IMR-90 (cell line): ENCODE measurements at regions not wholly inside any gene's neighbourhood (a gene's known extent, or its start where the extent isn't known, plus 50 kb on each side); places are given as distances from the start of the nearest gene placed in this dataset.

Source experiments
- ATAC-seq: fragments of 200-7000 bp; cut with Tn5 transposase; 2 replicates; pipeline ENCODE4 v1.9.1; 2020; ENCODE audit warnings: low read depth, mild to moderate bottlenecking, moderate library complexity
- BruUV-seq: library from RNA; stranded (reverse); fragments of 400-500 nt; replicated peaks from 2 replicates; lab custom pipeline; 2021; lab: Mats Ljungman, UMichigan
- CTCF ChIA-PET: fragments of 300-600 bp; formaldehyde crosslinking; extraction: SDS; loops from one replicate; lab custom pipeline; 2021; ENCODE audit warnings: antibody characterized with exemption; lab: Yijun Ruan, JAX
- POLR2A ChIA-PET: fragments of 300-600 bp; sonication (Branson Sonifier 250); formaldehyde crosslinking; loops from one replicate; lab custom pipeline; 2022; ENCODE audit warnings: antibody characterized with exemption; ENCODE audit not compliant: unreplicated experiment; lab: Charles Lee
- DNase-seq: peaks from one replicate; pipeline ENCODE4 v3.0.0; 2013
- H2AFZ ChIP-seq: replicated peaks from 2 replicates; pipeline ENCODE3; 2013; ENCODE audit warnings: low read length, mild to moderate bottlenecking; ENCODE audit not compliant: poor library complexity
- H2AK5ac ChIP-seq: 2 replicates; pipeline ENCODE4 v1.6.1; 2013; ENCODE audit warnings: low read depth, low read length, inconsistent platforms
- H2AK9ac ChIP-seq: replicated peaks from 2 replicates; pipeline ENCODE3; 2013; ENCODE audit warnings: mild to moderate bottlenecking, low read depth, low read length, moderate library complexity; ENCODE audit not compliant: poor library complexity
- H2BK120ac ChIP-seq: 2 replicates; pipeline ENCODE4 v1.6.1; 2013; ENCODE audit warnings: low read depth, low read length, inconsistent platforms
- H2BK15ac ChIP-seq: 3 replicates; pipeline ENCODE4 v1.6.1; 2013; ENCODE audit warnings: low read depth, low read length, inconsistent platforms
- H2BK20ac ChIP-seq: 2 replicates; pipeline ENCODE4 v1.6.1; 2013; ENCODE audit warnings: low read depth, mild to moderate bottlenecking, inconsistent platforms, low read length, moderate library complexity
- H2BK5ac ChIP-seq: 2 replicates; pipeline ENCODE4 v1.6.1; 2013; ENCODE audit warnings: mild to moderate bottlenecking, low read depth, low read length, inconsistent platforms; ENCODE audit not compliant: poor library complexity, severe bottlenecking
- H3K14ac ChIP-seq: replicated peaks from 2 replicates; pipeline ENCODE4 v1.6.1; 2013; ENCODE audit warnings: low read depth, low read length, inconsistent platforms
- H3K18ac ChIP-seq: 2 replicates; pipeline ENCODE4 v1.6.1; 2013; ENCODE audit warnings: low read depth, low read length, control low read depth
- H3K23ac ChIP-seq: 2 replicates; pipeline ENCODE4 v1.6.1; 2013; ENCODE audit warnings: low read depth, low read length, inconsistent platforms
- H3K27ac ChIP-seq: 2 replicates; pipeline ENCODE4 v1.5.1; 2013; ENCODE audit warnings: mild to moderate bottlenecking, control low read depth, low read length; ENCODE audit not compliant: insufficient read depth
- H3K27me3 ChIP-seq: 2 replicates; pipeline ENCODE4 v1.6.1; 2013; ENCODE audit warnings: low read length; ENCODE audit not compliant: control insufficient read depth, insufficient read depth
- H3K36me3 ChIP-seq: 2 replicates; pipeline ENCODE4 v1.6.1; 2013; ENCODE audit warnings: low read length, mixed read lengths; ENCODE audit not compliant: control insufficient read depth, insufficient read depth
- H3K4ac ChIP-seq: 2 replicates; pipeline ENCODE4 v1.6.1; 2013; ENCODE audit warnings: low read depth, low read length, inconsistent platforms
- H3K4me1 ChIP-seq: 2 replicates; pipeline ENCODE4 v1.6.1; 2013; ENCODE audit warnings: low read length, mixed read lengths; ENCODE audit not compliant: control insufficient read depth, insufficient read depth
- H3K4me2 ChIP-seq: 2 replicates; pipeline ENCODE4 v1.6.1; 2013; ENCODE audit warnings: low read depth, mild to moderate bottlenecking, control low read depth, low read length, moderate library complexity
- H3K4me3 ChIP-seq: 2 replicates; pipeline ENCODE4 v1.5.1; 2013; ENCODE audit warnings: low read depth, mild to moderate bottlenecking, control low read depth, low read length, moderate library complexity; ENCODE audit not compliant: insufficient read depth
- H3K56ac ChIP-seq: 2 replicates; pipeline ENCODE4 v1.6.1; 2013; ENCODE audit warnings: low read length, inconsistent platforms; ENCODE audit not compliant: insufficient read depth; ENCODE audit errors: extremely low read depth
- H3K79me1 ChIP-seq, 2 experiments: 2 replicates each; pipeline ENCODE4 v1.6.1; 2013; ENCODE audit warnings: low read length in 2 of 2, inconsistent platforms in 1 of 2, low read depth in 1 of 2
- H3K9ac ChIP-seq: 2 replicates; pipeline ENCODE4 v1.6.1; 2013; ENCODE audit warnings: low read depth, low read length, control low read depth
- H3K9me1 ChIP-seq: 2 replicates; pipeline ENCODE4 v1.6.1; 2013; ENCODE audit warnings: low read length, inconsistent platforms; ENCODE audit not compliant: insufficient read depth
- H3K9me3 ChIP-seq: 2 replicates; pipeline ENCODE4 v1.6.1; 2013; ENCODE audit warnings: low read length; ENCODE audit not compliant: control insufficient read depth, insufficient read depth
- H4K20me1 ChIP-seq: 2 replicates; pipeline ENCODE4 v1.6.1; 2013; ENCODE audit warnings: low read length, inconsistent platforms; ENCODE audit not compliant: insufficient read depth
- H4K5ac ChIP-seq: 2 replicates; pipeline ENCODE4 v1.6.1; 2013; ENCODE audit warnings: mild to moderate bottlenecking, low read depth, low read length, control low read depth
- H4K8ac ChIP-seq, 2 experiments: 2 replicates each; pipeline ENCODE4 v1.6.1; 2013; ENCODE audit warnings: low read depth in 2 of 2, low read length in 2 of 2, control low read depth in 1 of 2, inconsistent platforms in 1 of 2
- H4K91ac ChIP-seq: 2 replicates; pipeline ENCODE4 v1.6.1; 2013; ENCODE audit warnings: low read depth, low read length, inconsistent platforms; ENCODE audit not compliant: insufficient read depth
- CEBPB ChIP-seq: IDR thresholded peaks from 2 replicates; pipeline ENCODE4 v1.6.1; 2012; ENCODE audit warnings: low read depth, low read length, improper control_type of control experiment
- CHD1 ChIP-seq: IDR thresholded peaks from 2 replicates; pipeline ENCODE4 v1.6.1; 2012; ENCODE audit warnings: low read depth, low read length, improper control_type of control experiment
- FOS ChIP-seq: fragments of 150-350 bp; IDR thresholded peaks from 2 replicates; pipeline ENCODE4 v1.6.1; 2016; ENCODE audit warnings: low read depth, low read length
- MAFK ChIP-seq: IDR thresholded peaks from 2 replicates; pipeline ENCODE4 v1.6.1; 2012; ENCODE audit warnings: low read depth, low read length, improper control_type of control experiment
- MXI1 ChIP-seq: IDR thresholded peaks from 2 replicates; pipeline ENCODE4 v1.6.1; 2012; ENCODE audit warnings: low read depth, mild to moderate bottlenecking, low read length, moderate library complexity, borderline replicate concordance
- NFE2L2 ChIP-seq: fragments of 150-350 bp; IDR thresholded peaks from 2 replicates; pipeline ENCODE4 v1.6.1; 2016; ENCODE audit warnings: low read depth, mild to moderate bottlenecking, low read length
- POLR2A ChIP-seq: IDR thresholded peaks from 2 replicates; pipeline ENCODE4 v1.6.1; 2012; ENCODE audit warnings: mild to moderate bottlenecking, low read depth, low read length
- RAD21 ChIP-seq: IDR thresholded peaks from 2 replicates; pipeline ENCODE4 v1.6.1; 2012; ENCODE audit warnings: low read length, improper control_type of control experiment
- RFX5 ChIP-seq: IDR thresholded peaks from 2 replicates; pipeline ENCODE4 v1.8.0; 2012; ENCODE audit warnings: low read depth, mild to moderate bottlenecking, low read length, moderate library complexity
- SMC3 ChIP-seq: fragments of 150-350 bp; IDR thresholded peaks from 2 replicates; pipeline ENCODE4 v1.6.1; 2016; ENCODE audit warnings: low read depth, mild to moderate bottlenecking, antibody characterized with exemption, low read length, moderate library complexity
- dilution Hi-C: fragments of 300-500 bp; cut with HindIII; formaldehyde crosslinking; loops from one replicate; pipeline ENCODE4 v1.14.3; 2018; ENCODE audit warnings: low sequenced_read_pairs; ENCODE audit not compliant: unreplicated experiment
- in situ Hi-C: fragments of 300-500 bp; cut with MboI; formaldehyde crosslinking; loops from 3 replicates; pipeline ENCODE4 v1.14.3; 2019; ENCODE audit warnings: low sequenced_read_pairs, inconsistent platforms, mixed read lengths
- intact Hi-C: fragments of 100-400 bp; cut with micrococcal nuclease; formaldehyde crosslinking; loops from 2 replicates; pipeline ENCODE4 v1.10.0; 2022
- TF ChIP-seq, protein P1 (sequence below): conservative IDR thresholded peaks from 2 replicates; pipeline ENCODE4 v1.5.1; 2012; ENCODE audit warnings: mild to moderate bottlenecking, low read depth, low read length, improper control_type of control experiment
- TF ChIP-seq, protein P2 (sequence below): fragments of 150-350 bp; IDR thresholded peaks from 2 replicates; pipeline ENCODE4 v1.6.1; 2017; ENCODE audit warnings: mild to moderate bottlenecking, antibody characterized with exemption, low read length, low read depth

DNA sequence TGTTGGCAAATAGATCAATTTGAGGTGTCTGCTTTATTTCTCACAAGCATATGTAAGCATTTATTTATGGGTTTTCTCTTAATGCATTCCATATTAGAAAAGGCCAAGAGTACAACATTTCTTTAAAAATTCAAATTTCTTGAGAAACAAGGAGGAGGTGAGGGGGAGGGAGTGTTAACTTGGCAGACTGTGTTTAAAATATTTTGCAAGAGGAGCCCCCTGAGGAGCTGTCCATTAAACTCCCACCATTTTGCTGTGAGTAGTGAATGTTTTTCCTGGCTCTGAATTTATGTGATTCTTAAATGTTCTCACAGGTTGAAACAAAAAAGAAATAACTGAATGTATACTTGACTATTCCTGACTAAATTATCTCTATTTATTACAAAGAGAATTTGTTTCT lies 363.8 kb downstream of the PTPRC start:
- ChIA-PET POLR2A (no interaction called here), CTCF (no interaction called here)
- H2BK15ac ChIP-seq: no peak overlapping the region
- dilution Hi-C loops (no loop called here), in situ Hi-C loops (no loop called here), intact Hi-C loops (no loop called here)
- no peaks in the 10 kb centered on the region for H3K9me3 ChIP-seq
- H3K4me1 ChIP-seq: no peaks in the 10 kb centered on the region
- no peak overlapping the region for H4K5ac ChIP-seq
- no peaks in the 10 kb centered on the region for H3K79me1 ChIP-seq
- H4K91ac ChIP-seq: no peak overlapping the region
- H3K23ac ChIP-seq: no peak overlapping the region
- H2AK5ac ChIP-seq: no peak overlapping the region
- H3K4ac ChIP-seq: no peak overlapping the region
- no peak overlapping the region for H2AFZ ChIP-seq
- H3K27ac ChIP-seq: no peak overlapping the region
- H3K9me1 ChIP-seq: no peaks in the 10 kb centered on the region
- TF ChIP-seq NFE2L2 (no peak), FOS (no peak), RFX5 (no peak), MAFK (no peak), CEBPB (no peak), RAD21 (no peak), CHD1 (no peak), MXI1 (no peak), POLR2A (no peak), SMC3 (no peak)
- TF ChIP-seq, protein P1, sequence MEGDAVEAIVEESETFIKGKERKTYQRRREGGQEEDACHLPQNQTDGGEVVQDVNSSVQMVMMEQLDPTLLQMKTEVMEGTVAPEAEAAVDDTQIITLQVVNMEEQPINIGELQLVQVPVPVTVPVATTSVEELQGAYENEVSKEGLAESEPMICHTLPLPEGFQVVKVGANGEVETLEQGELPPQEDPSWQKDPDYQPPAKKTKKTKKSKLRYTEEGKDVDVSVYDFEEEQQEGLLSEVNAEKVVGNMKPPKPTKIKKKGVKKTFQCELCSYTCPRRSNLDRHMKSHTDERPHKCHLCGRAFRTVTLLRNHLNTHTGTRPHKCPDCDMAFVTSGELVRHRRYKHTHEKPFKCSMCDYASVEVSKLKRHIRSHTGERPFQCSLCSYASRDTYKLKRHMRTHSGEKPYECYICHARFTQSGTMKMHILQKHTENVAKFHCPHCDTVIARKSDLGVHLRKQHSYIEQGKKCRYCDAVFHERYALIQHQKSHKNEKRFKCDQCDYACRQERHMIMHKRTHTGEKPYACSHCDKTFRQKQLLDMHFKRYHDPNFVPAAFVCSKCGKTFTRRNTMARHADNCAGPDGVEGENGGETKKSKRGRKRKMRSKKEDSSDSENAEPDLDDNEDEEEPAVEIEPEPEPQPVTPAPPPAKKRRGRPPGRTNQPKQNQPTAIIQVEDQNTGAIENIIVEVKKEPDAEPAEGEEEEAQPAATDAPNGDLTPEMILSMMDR: no peak
- TF ChIP-seq, protein P2, sequence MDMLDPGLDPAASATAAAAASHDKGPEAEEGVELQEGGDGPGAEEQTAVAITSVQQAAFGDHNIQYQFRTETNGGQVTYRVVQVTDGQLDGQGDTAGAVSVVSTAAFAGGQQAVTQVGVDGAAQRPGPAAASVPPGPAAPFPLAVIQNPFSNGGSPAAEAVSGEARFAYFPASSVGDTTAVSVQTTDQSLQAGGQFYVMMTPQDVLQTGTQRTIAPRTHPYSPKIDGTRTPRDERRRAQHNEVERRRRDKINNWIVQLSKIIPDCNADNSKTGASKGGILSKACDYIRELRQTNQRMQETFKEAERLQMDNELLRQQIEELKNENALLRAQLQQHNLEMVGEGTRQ: no peak
- no peak overlapping the region for H3K14ac ChIP-seq
- H3K4me3 ChIP-seq: no peak overlapping the region
- no peak overlapping the region for H3K4me2 ChIP-seq
- no peaks in the 10 kb centered on the region for H3K36me3 ChIP-seq
- DNase-seq: no peak
- H4K8ac ChIP-seq: no peak overlapping the region
- BruUV-seq: no TSS peak
- no peak for ATAC-seq
- no peak overlapping the region for H3K9ac ChIP-seq
- no peaks in the 10 kb centered on the region for H4K20me1 ChIP-seq
- H2BK120ac ChIP-seq: no peak overlapping the region
- no peaks in the 10 kb centered on the region for H3K27me3 ChIP-seq
- no peak overlapping the region for H2AK9ac ChIP-seq
- H2BK20ac ChIP-seq: no peak overlapping the region
- no peak overlapping the region for H3K56ac ChIP-seq
- no peak overlapping the region for H3K18ac ChIP-seq
- H2BK5ac ChIP-seq: no peak overlapping the region
